ENCODE measurements at regions not wholly inside any gene's neighbourhood (a gene's known extent, or its start where the extent isn't known, plus 50 kb on each side); places are given as distances from the start of the nearest gene placed in this dataset.

- ATAC-seq (no peak), DNase-seq (no peak)
- no peaks in the 10 kb centered on the region for H3K36me3 ChIP-seq (ENCODE audit: low read depth)
- no peak for TF ChIP-seq CTCF (IDR thresholded peaks at IDR 0.05)
- intact Hi-C loops (cut with DNase I, micrococcal nuclease): loop anchor here (2.0 to 5.0 kb wide), 2 partner anchors 289 to 290 kb away; no protein-coding TSS in a partner anchor
- no peak overlapping the region for H3K4me3 ChIP-seq
- no peaks in the 10 kb centered on the region for H3K4me1 ChIP-seq (ENCODE audit: low read depth)
- H3K9me3 ChIP-seq: peaks cover 5% of the 10 kb centered on the region
These were observed 358.0 kb downstream of the CTTN start for GRCh38 chr11:70756341-70756740.

- no peak overlapping the region for H3K4me3 ChIP-seq
- H3K9me3 ChIP-seq: peaks cover under 1% of the 10 kb centered on the region
- DNase-seq (no peak), ATAC-seq (no peak)
- intact Hi-C loops (cut with DNase I, micrococcal nuclease): loop anchor here (2.0 to 5.0 kb wide), 2 partner anchors 289 to 290 kb away; no protein-coding TSS in a partner anchor
- no peaks in the 10 kb centered on the region for H3K36me3 ChIP-seq (ENCODE audit: low read depth)
- no peaks in the 10 kb centered on the region for H3K4me1 ChIP-seq (ENCODE audit: low read depth)
- TF ChIP-seq CTCF (IDR thresholded peaks at IDR 0.05): no peak
These were observed 358.4 kb downstream of the CTTN start for GRCh38 chr11:70756756-70757155.

GRCh38 chr11:70757241-70757640 is 358.9 kb downstream of the CTTN start:
- H3K36me3 ChIP-seq (ENCODE audit: low read depth): no peaks in the 10 kb centered on the region
- DNase-seq: no peak
- H3K9me3 ChIP-seq: no peaks in the 10 kb centered on the region
- intact Hi-C loops (cut with DNase I, micrococcal nuclease): loop anchor here (2.0 to 5.0 kb wide), 2 partner anchors 290 kb away; no protein-coding TSS in a partner anchor
- no peak overlapping the region for H3K4me3 ChIP-seq
- no peaks in the 10 kb centered on the region for H3K4me1 ChIP-seq (ENCODE audit: low read depth)
- no peak for ATAC-seq
- no peak for TF ChIP-seq CTCF (IDR thresholded peaks at IDR 0.05)

GRCh38 chr11:70758206-70758605 is 359.9 kb downstream of the CTTN start:
- no peak for ATAC-seq
- H3K4me3 ChIP-seq: no peak overlapping the region
- H3K4me1 ChIP-seq (ENCODE audit: low read depth): no peaks in the 10 kb centered on the region
- no peak for DNase-seq
- H3K36me3 ChIP-seq (ENCODE audit: low read depth): no peaks in the 10 kb centered on the region
- intact Hi-C loops (cut with DNase I, micrococcal nuclease): loop anchor here in 1 of 2 donors (5.0 kb wide), 1 partner anchor 291 kb away; no protein-coding TSS in a partner anchor
- no peak for TF ChIP-seq CTCF (IDR thresholded peaks at IDR 0.05)
- H3K9me3 ChIP-seq: no peaks in the 10 kb centered on the region

- no peak for DNase-seq
- H3K9me3 ChIP-seq: no peaks in the 10 kb centered on the region
- TF ChIP-seq CTCF (IDR thresholded peaks at IDR 0.05): no peak
- H3K4me1 ChIP-seq (ENCODE audit: low read depth): no peaks in the 10 kb centered on the region
- intact Hi-C loops (cut with DNase I, micrococcal nuclease): loop anchor here in 1 of 2 donors (5.0 kb wide), 1 partner anchor 293 kb away; no protein-coding TSS in a partner anchor
- no peak for ATAC-seq
- H3K4me3 ChIP-seq: no peak overlapping the region
- H3K36me3 ChIP-seq (ENCODE audit: low read depth): no peaks in the 10 kb centered on the region
These were observed 361.5 kb downstream of the CTTN start for GRCh38 chr11:70759846-70760245.

Data from mucosa of descending colon (tissue), 3 donors.